ENCODE measurements at regions not wholly inside any gene's neighbourhood (a gene's known extent, or its start where the extent isn't known, plus 50 kb on each side); places are given as distances from the start of the nearest gene placed in this dataset.

GRCh38 chr5:135232958-135233357, 166.1 kb downstream of the MACROH2A1 start:
- TF ChIP-seq CTCF (IDR thresholded peaks at IDR 0.05; ENCODE audit: low read depth, low read length, missing input control) (no peak), JUND (IDR thresholded peaks at IDR 0.05) (no peak), EGR1 (IDR thresholded peaks at IDR 0.05; ENCODE audit: low read depth in 2 of 2) (no peak), RAD21 (IDR thresholded peaks at IDR 0.05) (no peak), TAF1 (conservative IDR thresholded peaks at IDR 0.05) (no peak), YY1 (IDR thresholded peaks at IDR 0.05) (no peak), SP1 (IDR thresholded peaks at IDR 0.05) (no peak), HNF4A (conservative IDR thresholded peaks at IDR 0.05) (no peak), REST (IDR thresholded peaks at IDR 0.05) (no peak), GABPA (IDR thresholded peaks at IDR 0.05 in 1 of 2, conservative IDR thresholded peaks at IDR 0.05 in 1 of 2) (no peak), MAX (IDR thresholded peaks at IDR 0.05) (no peak), FOXA1 (IDR thresholded peaks at IDR 0.05) (no peak), ATF3 (IDR thresholded peaks at IDR 0.05) (no peak), RXRA (IDR thresholded peaks at IDR 0.05) (no peak)

Data from liver (tissue), 3 donors.